ENCODE measurements at regions not wholly inside any gene's neighbourhood (a gene's known extent, or its start where the extent isn't known, plus 50 kb on each side); places are given as distances from the start of the nearest gene placed in this dataset.

GRCh38 chr4:12645732-12646131 lies 838.4 kb downstream of the RAB28 start:
- ATAC-seq = no peak
- Histone ChIP-seq H3K9me3 (peaks cover 0 to 12% (median 0%) of the 10 kb centered on the region in 11 donors), H3K27ac (no peak overlapping the region), H3K36me3 (no peaks in the 10 kb centered on the region), H3K4me3 (no peak overlapping the region), H3K27me3 (no peaks in the 10 kb centered on the region), H3K4me1 (no peaks in the 10 kb centered on the region)
- TF ChIP-seq CTCF (IDR thresholded peaks at IDR 0.05) = no peak
- intact Hi-C loops (cut with DNase I) = no loop called here
- DNase-seq = no peak

- 53 to 59% methylated on average over 1 of the region's 1 CpG for WGBS, 2 donors
Measured at GRCh38 chr4:12644261-12644660, 839.9 kb downstream of the RAB28 start.

GRCh38 chr4:12636191-12636590 lies 847.9 kb downstream of the RAB28 start:
- DNase-seq = no peak
- Histone ChIP-seq H3K9me3 (peaks cover 0 to 13% (median 0%) of the 10 kb centered on the region in 11 donors), H3K4me3 (no peak overlapping the region), H3K27ac (no peak overlapping the region), H3K27me3 (no peaks in the 10 kb centered on the region), H3K4me1 (no peaks in the 10 kb centered on the region), H3K36me3 (no peaks in the 10 kb centered on the region)
- no peak for ATAC-seq
- 74 to 85% methylated on average over 5 of the region's 5 CpGs for WGBS, 2 donors
- TF ChIP-seq CTCF (IDR thresholded peaks at IDR 0.05) = no peak
- intact Hi-C loops (cut with DNase I) = loop anchor here in 7 of 10 donors (10.0 kb wide), 6 partner anchors 131 to 871 kb away; no protein-coding TSS in a partner anchor

More at GRCh38 chr4:12644261-12644660, 839.9 kb downstream of the RAB28 start:
- no peak for TF ChIP-seq CTCF (IDR thresholded peaks at IDR 0.05)
- DNase-seq (no peak), ATAC-seq (peak in 1 of 8 donors; percentile 26)
- H3K36me3 ChIP-seq = no peaks in the 10 kb centered on the region
- no peak overlapping the region for H3K4me3 ChIP-seq
- H3K4me1 ChIP-seq = no peaks in the 10 kb centered on the region
- no peaks in the 10 kb centered on the region for H3K27me3 ChIP-seq
- intact Hi-C loops (cut with DNase I) = no loop called here
- H3K27ac ChIP-seq = no peak overlapping the region
- H3K9me3 ChIP-seq = peaks cover 0 to 6% (median 0%) of the 10 kb centered on the region in 11 donors

GRCh38 chr4:12635629-12636028 lies 848.5 kb downstream of the RAB28 start:
- Histone ChIP-seq H3K27me3 (no peaks in the 10 kb centered on the region), H3K4me1 (no peaks in the 10 kb centered on the region), H3K27ac (no peak overlapping the region), H3K9me3 (peaks cover 0 to 13% (median 0%) of the 10 kb centered on the region in 11 donors), H3K4me3 (no peak overlapping the region), H3K36me3 (no peaks in the 10 kb centered on the region)
- intact Hi-C loops (cut with DNase I) = loop anchor here in 7 of 10 donors (10.0 kb wide), 6 partner anchors 131 to 871 kb away; no protein-coding TSS in a partner anchor
- WGBS, 2 donors = 67 to 82% methylated on average over 1 of the region's 1 CpG
- no peak for TF ChIP-seq CTCF (IDR thresholded peaks at IDR 0.05)
- ATAC-seq = no peak
- no peak for DNase-seq
